Lower leg skin (tissue), 3 donors: ENCODE measurements at regions not wholly inside any gene's neighbourhood (a gene's known extent, or its start where the extent isn't known, plus 50 kb on each side); places are given as distances from the start of the nearest gene placed in this dataset.

ENCODE experiments used
- CTCF ChIP-seq, 3 donors: fragments of 450-650 bp; IDR thresholded peaks; one replicate each; pipeline ENCODE4 v1.5.1; 2016; ENCODE audit warnings: antibody characterized with exemption in 3 of 3, mild to moderate bottlenecking in 3 of 3, moderate library complexity in 2 of 3
- POLR2A ChIP-seq, 2 donors: fragments of 450-650 bp; IDR thresholded peaks; one replicate each; pipeline ENCODE4 v1.6.1; 2016 to 2017; ENCODE audit warnings: antibody characterized with exemption in 2 of 2, mild to moderate bottlenecking in 1 of 2, moderate library complexity in 1 of 2

- TF ChIP-seq CTCF (IDR thresholded peaks at IDR 0.05) (no peak), POLR2A (IDR thresholded peaks at IDR 0.05) (no peak)
Observed at GRCh38 chr4:26099967-26100366, 185.9 kb downstream of the SMIM20 start.
